IMR-90 (cell line): ENCODE measurements at regions not wholly inside any gene's neighbourhood (a gene's known extent, or its start where the extent isn't known, plus 50 kb on each side); places are given as distances from the start of the nearest gene placed in this dataset.
A peak's percentile ranks its signal among the peaks of the same experiment; 100 is the strongest.

Experiments
- ATAC-seq: fragments of 200-7000 bp; cut with Tn5 transposase; 2 replicates; pipeline ENCODE4 v1.9.1; 2020; ENCODE audit warnings: low read depth, mild to moderate bottlenecking, moderate library complexity
- BruUV-seq: library from RNA; stranded (reverse); fragments of 400-500 nt; replicated peaks from 2 replicates; lab custom pipeline; 2021; lab: Mats Ljungman, UMichigan
- CTCF ChIA-PET: fragments of 300-600 bp; formaldehyde crosslinking; extraction: SDS; loops from one replicate; lab custom pipeline; 2021; ENCODE audit warnings: antibody characterized with exemption; lab: Yijun Ruan, JAX
- POLR2A ChIA-PET: fragments of 300-600 bp; sonication (Branson Sonifier 250); formaldehyde crosslinking; loops from one replicate; lab custom pipeline; 2022; ENCODE audit warnings: antibody characterized with exemption; ENCODE audit not compliant: unreplicated experiment; lab: Charles Lee
- DNase-seq: peaks from one replicate; pipeline ENCODE4 v3.0.0; 2013
- H2AFZ ChIP-seq: replicated peaks from 2 replicates; pipeline ENCODE3; 2013; ENCODE audit warnings: low read length, mild to moderate bottlenecking; ENCODE audit not compliant: poor library complexity
- H2AK5ac ChIP-seq: 2 replicates; pipeline ENCODE4 v1.6.1; 2013; ENCODE audit warnings: low read depth, low read length, inconsistent platforms
- H2AK9ac ChIP-seq: replicated peaks from 2 replicates; pipeline ENCODE3; 2013; ENCODE audit warnings: mild to moderate bottlenecking, low read depth, low read length, moderate library complexity; ENCODE audit not compliant: poor library complexity
- H2BK120ac ChIP-seq: 2 replicates; pipeline ENCODE4 v1.6.1; 2013; ENCODE audit warnings: low read depth, low read length, inconsistent platforms
- H2BK15ac ChIP-seq: 3 replicates; pipeline ENCODE4 v1.6.1; 2013; ENCODE audit warnings: low read depth, low read length, inconsistent platforms
- H2BK20ac ChIP-seq: 2 replicates; pipeline ENCODE4 v1.6.1; 2013; ENCODE audit warnings: low read depth, mild to moderate bottlenecking, inconsistent platforms, low read length, moderate library complexity
- H2BK5ac ChIP-seq: 2 replicates; pipeline ENCODE4 v1.6.1; 2013; ENCODE audit warnings: mild to moderate bottlenecking, low read depth, low read length, inconsistent platforms; ENCODE audit not compliant: poor library complexity, severe bottlenecking
- H3K14ac ChIP-seq: replicated peaks from 2 replicates; pipeline ENCODE4 v1.6.1; 2013; ENCODE audit warnings: low read depth, low read length, inconsistent platforms
- H3K18ac ChIP-seq: 2 replicates; pipeline ENCODE4 v1.6.1; 2013; ENCODE audit warnings: low read depth, low read length, control low read depth
- H3K23ac ChIP-seq: 2 replicates; pipeline ENCODE4 v1.6.1; 2013; ENCODE audit warnings: low read depth, low read length, inconsistent platforms
- H3K27ac ChIP-seq: 2 replicates; pipeline ENCODE4 v1.5.1; 2013; ENCODE audit warnings: mild to moderate bottlenecking, control low read depth, low read length; ENCODE audit not compliant: insufficient read depth
- H3K27me3 ChIP-seq: 2 replicates; pipeline ENCODE4 v1.6.1; 2013; ENCODE audit warnings: low read length; ENCODE audit not compliant: control insufficient read depth, insufficient read depth
- H3K36me3 ChIP-seq: 2 replicates; pipeline ENCODE4 v1.6.1; 2013; ENCODE audit warnings: low read length, mixed read lengths; ENCODE audit not compliant: control insufficient read depth, insufficient read depth
- H3K4ac ChIP-seq: 2 replicates; pipeline ENCODE4 v1.6.1; 2013; ENCODE audit warnings: low read depth, low read length, inconsistent platforms
- H3K4me1 ChIP-seq: 2 replicates; pipeline ENCODE4 v1.6.1; 2013; ENCODE audit warnings: low read length, mixed read lengths; ENCODE audit not compliant: control insufficient read depth, insufficient read depth
- H3K4me2 ChIP-seq: 2 replicates; pipeline ENCODE4 v1.6.1; 2013; ENCODE audit warnings: low read depth, mild to moderate bottlenecking, control low read depth, low read length, moderate library complexity
- H3K4me3 ChIP-seq: 2 replicates; pipeline ENCODE4 v1.5.1; 2013; ENCODE audit warnings: low read depth, mild to moderate bottlenecking, control low read depth, low read length, moderate library complexity; ENCODE audit not compliant: insufficient read depth
- H3K56ac ChIP-seq: 2 replicates; pipeline ENCODE4 v1.6.1; 2013; ENCODE audit warnings: low read length, inconsistent platforms; ENCODE audit not compliant: insufficient read depth; ENCODE audit errors: extremely low read depth
- H3K79me1 ChIP-seq, 2 experiments: 2 replicates each; pipeline ENCODE4 v1.6.1; 2013; ENCODE audit warnings: low read length in 2 of 2, inconsistent platforms in 1 of 2, low read depth in 1 of 2
- H3K9ac ChIP-seq: 2 replicates; pipeline ENCODE4 v1.6.1; 2013; ENCODE audit warnings: low read depth, low read length, control low read depth
- H3K9me1 ChIP-seq: 2 replicates; pipeline ENCODE4 v1.6.1; 2013; ENCODE audit warnings: low read length, inconsistent platforms; ENCODE audit not compliant: insufficient read depth
- H3K9me3 ChIP-seq: 2 replicates; pipeline ENCODE4 v1.6.1; 2013; ENCODE audit warnings: low read length; ENCODE audit not compliant: control insufficient read depth, insufficient read depth
- H4K20me1 ChIP-seq: 2 replicates; pipeline ENCODE4 v1.6.1; 2013; ENCODE audit warnings: low read length, inconsistent platforms; ENCODE audit not compliant: insufficient read depth
- H4K5ac ChIP-seq: 2 replicates; pipeline ENCODE4 v1.6.1; 2013; ENCODE audit warnings: mild to moderate bottlenecking, low read depth, low read length, control low read depth
- H4K8ac ChIP-seq, 2 experiments: 2 replicates each; pipeline ENCODE4 v1.6.1; 2013; ENCODE audit warnings: low read depth in 2 of 2, low read length in 2 of 2, control low read depth in 1 of 2, inconsistent platforms in 1 of 2
- H4K91ac ChIP-seq: 2 replicates; pipeline ENCODE4 v1.6.1; 2013; ENCODE audit warnings: low read depth, low read length, inconsistent platforms; ENCODE audit not compliant: insufficient read depth
- BHLHE40 ChIP-seq: fragments of 150-350 bp; IDR thresholded peaks from 2 replicates; pipeline ENCODE4 v1.6.1; 2016; ENCODE audit warnings: mild to moderate bottlenecking, low read depth, low read length
- CEBPB ChIP-seq: IDR thresholded peaks from 2 replicates; pipeline ENCODE4 v1.6.1; 2012; ENCODE audit warnings: low read depth, low read length, improper control_type of control experiment
- FOS ChIP-seq: fragments of 150-350 bp; IDR thresholded peaks from 2 replicates; pipeline ENCODE4 v1.6.1; 2016; ENCODE audit warnings: low read depth, low read length
- MAFK ChIP-seq: IDR thresholded peaks from 2 replicates; pipeline ENCODE4 v1.6.1; 2012; ENCODE audit warnings: low read depth, low read length, improper control_type of control experiment
- MAZ ChIP-seq: IDR thresholded peaks from 2 replicates; pipeline ENCODE4 v1.6.1; 2012; ENCODE audit warnings: low read depth, mild to moderate bottlenecking, low read length, improper control_type of control experiment, moderate library complexity, borderline replicate concordance
- NFE2L2 ChIP-seq: fragments of 150-350 bp; IDR thresholded peaks from 2 replicates; pipeline ENCODE4 v1.6.1; 2016; ENCODE audit warnings: low read depth, mild to moderate bottlenecking, low read length
- POLR2A ChIP-seq: IDR thresholded peaks from 2 replicates; pipeline ENCODE4 v1.6.1; 2012; ENCODE audit warnings: mild to moderate bottlenecking, low read depth, low read length
- RAD21 ChIP-seq: IDR thresholded peaks from 2 replicates; pipeline ENCODE4 v1.6.1; 2012; ENCODE audit warnings: low read length, improper control_type of control experiment
- RCOR1 ChIP-seq: IDR thresholded peaks from 2 replicates; pipeline ENCODE4 v1.6.1; 2012; ENCODE audit warnings: mild to moderate bottlenecking, low read length, improper control_type of control experiment; ENCODE audit not compliant: insufficient replicate concordance
- RFX5 ChIP-seq: IDR thresholded peaks from 2 replicates; pipeline ENCODE4 v1.8.0; 2012; ENCODE audit warnings: low read depth, mild to moderate bottlenecking, low read length, moderate library complexity
- SMC3 ChIP-seq: fragments of 150-350 bp; IDR thresholded peaks from 2 replicates; pipeline ENCODE4 v1.6.1; 2016; ENCODE audit warnings: low read depth, mild to moderate bottlenecking, antibody characterized with exemption, low read length, moderate library complexity
- WGBS, 2 experiments: methylation state at CpG; one replicate each; pipeline versions ENCODE4 v1.1.5 to v1.1.7; 2013; ENCODE audit warnings: missing lambda C conversion rate in 2 of 2; ENCODE audit not compliant: insufficient read length in 1 of 2; ENCODE audit errors: extremely low coverage in 2 of 2; 5-methylcytosine and 5-hydroxymethylcytosine counted together
- dilution Hi-C: fragments of 300-500 bp; cut with HindIII; formaldehyde crosslinking; loops from one replicate; pipeline ENCODE4 v1.14.3; 2018; ENCODE audit warnings: low sequenced_read_pairs; ENCODE audit not compliant: unreplicated experiment
- in situ Hi-C: fragments of 300-500 bp; cut with MboI; formaldehyde crosslinking; loops from 3 replicates; pipeline ENCODE4 v1.14.3; 2019; ENCODE audit warnings: low sequenced_read_pairs, inconsistent platforms, mixed read lengths
- intact Hi-C: fragments of 100-400 bp; cut with micrococcal nuclease; formaldehyde crosslinking; loops from 2 replicates; pipeline ENCODE4 v1.10.0; 2022
- TF ChIP-seq, protein P1 (sequence below): fragments of 150-350 bp; IDR thresholded peaks from 2 replicates; pipeline ENCODE4 v1.6.1; 2017; ENCODE audit warnings: mild to moderate bottlenecking, antibody characterized with exemption, low read length, low read depth
- TF ChIP-seq, protein P2 (sequence below): fragments of 150-350 bp; IDR thresholded peaks from 2 replicates; pipeline ENCODE4 v1.6.1; 2016; ENCODE audit warnings: low read depth, mild to moderate bottlenecking, low read length, moderate library complexity, borderline replicate concordance
- TF ChIP-seq, protein P3 (sequence below): conservative IDR thresholded peaks from 2 replicates; pipeline ENCODE4 v1.5.1; 2012; ENCODE audit warnings: mild to moderate bottlenecking, low read depth, low read length, improper control_type of control experiment

DNA sequence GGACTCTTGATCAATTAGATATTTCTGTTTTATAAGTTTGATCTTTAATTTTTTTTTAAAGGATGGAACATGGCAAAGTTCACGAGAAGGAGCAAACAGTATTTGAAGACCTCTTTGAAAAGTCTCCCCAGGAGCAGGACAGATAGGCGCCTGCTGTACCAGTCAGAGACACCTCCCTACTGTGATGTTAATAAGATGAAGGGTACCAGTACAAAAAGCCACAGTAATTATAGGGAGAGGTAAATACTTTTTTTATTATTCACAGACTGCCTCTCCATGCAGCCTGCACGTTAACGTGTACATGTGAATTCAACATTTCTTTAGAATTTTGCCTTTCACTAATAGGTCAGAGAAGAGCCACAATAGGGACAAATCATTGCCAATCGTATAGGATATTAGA is 146.5 kb upstream of the CDH6 start:
- Histone ChIP-seq H3K79me1 (no peaks in the 10 kb centered on the region), H3K27ac (no peak overlapping the region), H3K9me3 (no peaks in the 10 kb centered on the region), H2AFZ (no peak overlapping the region), H2BK5ac (no peak overlapping the region), H2BK120ac (no peak overlapping the region), H3K14ac (no peak overlapping the region), H2BK15ac (no peak overlapping the region), H3K56ac (no peak overlapping the region), H4K5ac (0 out of 2 replicates have a peak overlapping the region, but pooled peaks have one; percentile 53), H3K4ac (no peak overlapping the region), H3K4me1 (peaks cover 4% of the 10 kb centered on the region; the same call in 1 of the 2 replicates), H3K18ac (no peak overlapping the region), H3K4me2 (no peak overlapping the region), H3K23ac (no peak overlapping the region), H3K9ac (no peak overlapping the region), H2AK5ac (no peak overlapping the region), H2AK9ac (no peak overlapping the region), H3K4me3 (no peak overlapping the region), H3K27me3 (no peaks in the 10 kb centered on the region), H3K36me3 (no peaks in the 10 kb centered on the region), H2BK20ac (no peak overlapping the region), H4K91ac (no peak overlapping the region), H4K20me1 (no peaks in the 10 kb centered on the region), H4K8ac (no peak overlapping the region), H3K9me1 (no peaks in the 10 kb centered on the region; the same call in 1 of the 2 replicates)
- TF ChIP-seq, protein P1, sequence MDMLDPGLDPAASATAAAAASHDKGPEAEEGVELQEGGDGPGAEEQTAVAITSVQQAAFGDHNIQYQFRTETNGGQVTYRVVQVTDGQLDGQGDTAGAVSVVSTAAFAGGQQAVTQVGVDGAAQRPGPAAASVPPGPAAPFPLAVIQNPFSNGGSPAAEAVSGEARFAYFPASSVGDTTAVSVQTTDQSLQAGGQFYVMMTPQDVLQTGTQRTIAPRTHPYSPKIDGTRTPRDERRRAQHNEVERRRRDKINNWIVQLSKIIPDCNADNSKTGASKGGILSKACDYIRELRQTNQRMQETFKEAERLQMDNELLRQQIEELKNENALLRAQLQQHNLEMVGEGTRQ, result no peak
- TF ChIP-seq CEBPB, result no peak
- TF ChIP-seq FOS, result no peak
- no peak for TF ChIP-seq RFX5
- no peak for TF ChIP-seq POLR2A
- TF ChIP-seq, protein P2, sequence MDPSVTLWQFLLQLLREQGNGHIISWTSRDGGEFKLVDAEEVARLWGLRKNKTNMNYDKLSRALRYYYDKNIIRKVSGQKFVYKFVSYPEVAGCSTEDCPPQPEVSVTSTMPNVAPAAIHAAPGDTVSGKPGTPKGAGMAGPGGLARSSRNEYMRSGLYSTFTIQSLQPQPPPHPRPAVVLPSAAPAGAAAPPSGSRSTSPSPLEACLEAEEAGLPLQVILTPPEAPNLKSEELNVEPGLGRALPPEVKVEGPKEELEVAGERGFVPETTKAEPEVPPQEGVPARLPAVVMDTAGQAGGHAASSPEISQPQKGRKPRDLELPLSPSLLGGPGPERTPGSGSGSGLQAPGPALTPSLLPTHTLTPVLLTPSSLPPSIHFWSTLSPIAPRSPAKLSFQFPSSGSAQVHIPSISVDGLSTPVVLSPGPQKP, result no peak
- TF ChIP-seq BHLHE40, result no peak
- no peak for TF ChIP-seq SMC3
- TF ChIP-seq RCOR1, result no peak
- TF ChIP-seq, protein P3, sequence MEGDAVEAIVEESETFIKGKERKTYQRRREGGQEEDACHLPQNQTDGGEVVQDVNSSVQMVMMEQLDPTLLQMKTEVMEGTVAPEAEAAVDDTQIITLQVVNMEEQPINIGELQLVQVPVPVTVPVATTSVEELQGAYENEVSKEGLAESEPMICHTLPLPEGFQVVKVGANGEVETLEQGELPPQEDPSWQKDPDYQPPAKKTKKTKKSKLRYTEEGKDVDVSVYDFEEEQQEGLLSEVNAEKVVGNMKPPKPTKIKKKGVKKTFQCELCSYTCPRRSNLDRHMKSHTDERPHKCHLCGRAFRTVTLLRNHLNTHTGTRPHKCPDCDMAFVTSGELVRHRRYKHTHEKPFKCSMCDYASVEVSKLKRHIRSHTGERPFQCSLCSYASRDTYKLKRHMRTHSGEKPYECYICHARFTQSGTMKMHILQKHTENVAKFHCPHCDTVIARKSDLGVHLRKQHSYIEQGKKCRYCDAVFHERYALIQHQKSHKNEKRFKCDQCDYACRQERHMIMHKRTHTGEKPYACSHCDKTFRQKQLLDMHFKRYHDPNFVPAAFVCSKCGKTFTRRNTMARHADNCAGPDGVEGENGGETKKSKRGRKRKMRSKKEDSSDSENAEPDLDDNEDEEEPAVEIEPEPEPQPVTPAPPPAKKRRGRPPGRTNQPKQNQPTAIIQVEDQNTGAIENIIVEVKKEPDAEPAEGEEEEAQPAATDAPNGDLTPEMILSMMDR, result no peak
- TF ChIP-seq NFE2L2, result no peak
- no peak for TF ChIP-seq MAFK
- TF ChIP-seq RAD21, result no peak
- no peak for TF ChIP-seq MAZ
- WGBS, 2 experiments, result no CpG with 5 or more reads among the region's 5 CpGs
- DNase-seq (no peak), ATAC-seq (no peak)
- in situ Hi-C loops, result no loop called here
- dilution Hi-C loops, result no loop called here
- CTCF ChIA-PET, result no interaction called here
- POLR2A ChIA-PET, result no interaction called here
- intact Hi-C loops, result no loop called here
- no TSS peak for BruUV-seq
